HL-60 (cell line): ENCODE measurements at regions not wholly inside any gene's neighbourhood (a gene's known extent, or its start where the extent isn't known, plus 50 kb on each side); places are given as distances from the start of the nearest gene placed in this dataset.

ENCODE experiments used
- DNase-seq, 2 experiments: peaks; one replicate each; pipeline ENCODE4 v3.0.0-alpha.2; 2010 to 2020; ENCODE audit warnings: low read depth in 1 of 2, low spot score in 1 of 2
- H3K27ac ChIP-seq: fragments of 250-450 bp; sonication (Bioruptor Pico); replicated peaks from 2 replicates; pipeline ENCODE4 v1.5.1; 2020; ENCODE audit warnings: mild to moderate bottlenecking, moderate library complexity
- H3K27me3 ChIP-seq: fragments of 250-450 bp; sonication (Bioruptor Pico); 2 replicates; pipeline ENCODE4 v1.5.1; 2021; ENCODE audit warnings: mild to moderate bottlenecking, moderate library complexity; ENCODE audit not compliant: insufficient read depth, poor library complexity, severe bottlenecking
- H3K4me3 ChIP-seq: replicated peaks from 2 replicates; pipeline ENCODE4 v1.5.1; 2011; ENCODE audit warnings: mild to moderate bottlenecking, control low read depth, low read length; ENCODE audit not compliant: insufficient read depth
- CTCF ChIP-seq: IDR thresholded peaks from one replicate; pipeline ENCODE4 v1.5.1; 2011; ENCODE audit warnings: low read length, control low read depth, inconsistent platforms; ENCODE audit not compliant: insufficient read depth
- GABPA ChIP-seq: IDR thresholded peaks from 2 replicates; pipeline ENCODE4 v1.6.1; 2012; ENCODE audit warnings: low read depth
- POLR2AphosphoS5 ChIP-seq: IDR thresholded peaks from 2 replicates; pipeline ENCODE4 v1.6.1; 2012; ENCODE audit warnings: low read depth
- REST ChIP-seq: IDR thresholded peaks from 2 replicates; pipeline ENCODE4 v1.6.1; 2012; ENCODE audit warnings: low read depth; ENCODE audit not compliant: insufficient replicate concordance
- SPI1 ChIP-seq: IDR thresholded peaks from 2 replicates; pipeline ENCODE4 v1.6.1; 2012; ENCODE audit warnings: low read depth, mild to moderate bottlenecking, borderline replicate concordance

DNA sequence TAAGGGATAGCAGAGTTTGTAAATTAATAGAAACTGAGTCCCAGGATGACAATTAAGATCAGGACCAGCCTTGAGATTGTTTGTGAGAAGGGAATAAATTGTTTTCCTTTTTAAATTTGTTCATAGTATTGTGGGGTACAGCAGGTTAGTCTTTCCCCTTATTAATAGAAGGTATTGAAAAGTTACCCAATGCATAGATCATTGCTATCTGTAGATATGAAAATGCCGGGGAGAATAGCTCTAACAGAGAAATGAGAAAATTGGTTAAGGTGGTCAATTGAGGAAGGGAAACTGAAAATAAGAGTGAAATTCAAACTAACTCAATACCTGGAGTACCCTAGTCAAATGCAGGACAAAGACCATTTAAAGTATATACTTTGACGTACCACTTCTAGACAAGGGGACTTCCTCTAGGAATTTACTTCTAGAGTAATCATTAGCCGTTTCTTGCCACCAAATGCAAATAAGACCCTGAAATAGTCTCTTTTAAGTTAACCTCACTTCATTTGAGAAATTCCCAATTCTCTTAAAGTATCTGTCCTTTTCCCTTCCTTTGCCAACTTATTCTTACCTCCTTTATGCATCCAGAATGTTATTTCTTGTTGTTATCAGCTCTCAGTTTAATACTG, 1224.4 kb upstream of the LRRTM1 start:
- Histone ChIP-seq H3K27me3 (no peaks in the 10 kb centered on the region), H3K4me3 (no peak overlapping the region), H3K27ac (no peak overlapping the region)
- no peak for TF ChIP-seq CTCF
- no peak for TF ChIP-seq GABPA
- no peak for TF ChIP-seq POLR2AphosphoS5
- TF ChIP-seq SPI1: no peak
- TF ChIP-seq REST: no peak
- no peak for DNase-seq

GRCh38 chr2:81523344-81523743, 1218.8 kb upstream of the LRRTM1 start:
- Histone ChIP-seq H3K27me3 (no peaks in the 10 kb centered on the region), H3K4me3 (no peak overlapping the region), H3K27ac (no peak overlapping the region)
- no peak for DNase-seq
- TF ChIP-seq POLR2AphosphoS5: no peak
- TF ChIP-seq GABPA: no peak
- no peak for TF ChIP-seq CTCF

GRCh38 chr2:81513328-81513727, 1208.8 kb upstream of the LRRTM1 start:
- Histone ChIP-seq H3K27ac (no peak overlapping the region), H3K4me3 (no peak overlapping the region), H3K27me3 (no peaks in the 10 kb centered on the region)
- TF ChIP-seq POLR2AphosphoS5 (no peak), GABPA (no peak), REST (no peak), CTCF (no peak), SPI1 (no peak)
- no peak for DNase-seq

DNA sequence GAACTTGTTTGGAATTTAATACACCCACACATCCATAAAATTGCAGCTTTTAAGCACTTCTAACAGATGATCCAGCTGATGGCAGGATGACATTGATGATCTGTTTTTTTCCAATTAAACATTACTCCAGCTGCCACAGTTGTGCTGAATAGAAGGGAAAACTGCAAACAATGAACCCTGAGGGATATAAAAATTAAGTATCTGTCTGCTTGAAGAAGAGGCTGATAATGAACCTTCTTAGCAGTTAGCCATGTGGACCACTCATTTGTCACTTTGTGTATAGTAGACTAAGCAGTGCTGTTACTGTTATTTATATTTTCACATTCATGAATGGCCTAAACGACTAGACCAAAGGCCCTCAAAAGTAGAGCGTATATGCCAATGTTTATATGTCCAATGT, 1201.0 kb upstream of the LRRTM1 start:
- DNase-seq: no peak
- TF ChIP-seq REST (no peak), CTCF (no peak), SPI1 (no peak), GABPA (no peak), POLR2AphosphoS5 (no peak)
- Histone ChIP-seq H3K4me3 (no peak overlapping the region), H3K27me3 (no peaks in the 10 kb centered on the region), H3K27ac (no peak overlapping the region)
